NCI-H146 (cell line): ENCODE measurements at regions not wholly inside any gene's neighbourhood (a gene's known extent, or its start where the extent isn't known, plus 50 kb on each side); places are given as distances from the start of the nearest gene placed in this dataset.
"Not testable (repeated sequence)": the region's sequence is repeated elsewhere in the genome, so short reads cannot be mapped to it uniquely, and the experiment has no call there.

Experiments
- DNase-seq: peaks from one replicate; lab custom pipeline; 2025; lab: John Stamatoyannopoulos, UW

DNA sequence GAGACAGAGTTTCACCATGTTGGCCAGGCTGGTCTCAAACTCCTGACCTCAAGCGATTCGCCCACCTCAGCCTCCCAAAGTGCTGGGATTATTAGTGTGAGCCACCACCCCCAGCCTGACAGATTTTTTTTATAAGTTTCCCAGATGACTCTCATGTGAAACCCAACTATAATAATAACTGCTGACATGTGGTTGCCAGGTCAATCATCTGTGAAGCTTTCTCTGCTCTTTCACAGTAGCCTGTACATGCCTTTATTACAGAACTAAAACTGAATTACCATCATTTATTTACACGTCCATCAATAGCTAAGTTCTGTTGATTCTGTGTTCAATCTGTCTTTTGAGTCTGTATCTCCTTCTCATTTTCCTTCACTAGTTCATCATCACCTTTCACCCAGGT lies 218.5 kb downstream of the RPS29 start:
- no peak for DNase-seq

- no peak for DNase-seq
Observed at GRCh38 chr14:49366416-49366815, 219.8 kb downstream of the RPS29 start.

DNA sequence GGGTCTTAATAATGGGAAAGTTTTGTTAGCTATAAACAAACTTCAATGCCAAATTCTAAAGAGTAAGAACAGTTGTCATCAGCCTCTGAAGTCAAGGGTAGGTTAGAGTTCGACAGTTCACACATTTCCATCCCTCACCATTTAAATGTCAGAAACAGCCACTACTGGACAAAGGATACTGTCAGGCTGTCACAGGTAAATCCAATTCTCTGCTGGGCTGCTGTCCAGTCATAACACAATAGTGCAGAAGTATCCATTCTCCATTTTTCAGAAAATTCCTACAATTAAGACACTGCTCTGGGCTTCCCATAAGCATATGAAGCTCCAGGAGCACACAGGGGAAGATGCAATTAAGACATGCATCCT lies 221.4 kb downstream of the RPS29 start:
- DNase-seq: no peak

GRCh38 chr14:49363821-49364751 lies 222.1 kb downstream of the RPS29 start:
- no peak for DNase-seq

- no peak for DNase-seq
Observed at GRCh38 chr14:49362916-49363315, 223.3 kb downstream of the RPS29 start.

GRCh38 chr14:49339130-49339529 lies 247.1 kb downstream of the RPS29 start:
- DNase-seq: no peak

- no peak for DNase-seq
Observed at GRCh38 chr14:49319810-49320209, 266.4 kb downstream of the RPS29 start.

DNA sequence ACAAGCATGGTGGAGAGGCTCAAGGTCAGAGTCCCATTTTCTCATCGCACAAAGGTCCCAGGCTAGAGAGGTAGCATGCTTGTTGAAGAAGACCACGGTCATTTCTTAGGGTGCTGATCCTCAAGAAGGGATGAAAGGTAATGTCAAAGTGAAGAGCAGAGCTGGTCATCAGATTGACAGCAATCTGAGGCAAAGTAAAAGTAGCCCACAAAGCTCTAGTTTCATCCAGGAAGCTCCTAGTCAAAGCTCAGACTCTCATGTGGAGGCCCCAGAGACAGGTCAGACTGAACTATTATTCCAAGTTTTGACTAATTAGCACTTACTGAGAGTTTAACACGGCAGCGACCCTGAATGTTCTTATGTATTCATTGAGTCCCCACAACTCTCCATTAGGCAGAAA lies 270.6 kb downstream of the RPS29 start:
- no peak for DNase-seq

DNA sequence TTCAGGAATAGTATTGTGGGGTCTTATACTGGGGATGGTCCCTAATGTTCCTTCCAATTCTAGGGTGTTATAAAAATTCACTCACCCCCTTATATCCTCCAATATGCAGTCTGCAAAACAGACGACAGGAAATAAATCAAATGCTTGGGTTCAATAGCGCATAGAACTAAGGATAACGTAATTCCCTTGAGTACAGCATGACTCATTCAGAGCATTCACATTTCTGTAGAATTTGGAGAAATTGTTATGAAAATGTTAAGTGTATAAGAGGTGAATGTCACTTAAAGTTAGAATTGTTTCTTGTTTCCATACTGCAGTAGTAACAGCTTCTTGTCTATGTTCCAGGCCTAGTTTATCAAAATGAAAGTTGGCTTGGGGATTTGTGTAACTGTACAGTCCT lies 271.4 kb downstream of the RPS29 start:
- no peak for DNase-seq

DNA sequence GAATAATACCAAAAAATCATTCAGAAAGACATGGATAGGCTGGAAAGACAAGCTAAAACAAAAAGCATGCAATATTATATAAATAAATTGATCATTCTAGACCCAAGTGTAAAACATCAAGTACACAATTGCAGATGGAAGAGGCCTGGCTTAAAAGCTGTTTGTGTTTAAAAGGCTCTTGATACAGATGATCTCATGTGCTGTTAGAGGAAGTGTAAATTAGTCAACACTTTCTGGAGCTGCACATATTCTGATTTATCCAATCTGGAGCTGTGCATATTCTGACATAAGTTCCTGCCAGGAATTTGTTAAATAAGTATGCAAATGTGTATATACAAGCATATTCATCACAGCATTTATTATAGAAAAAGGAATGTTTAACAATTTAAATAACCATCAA lies 273.1 kb downstream of the RPS29 start:
- no peak for DNase-seq

- DNase-seq: no peak
Observed at GRCh38 chr14:49310298-49310697, 275.9 kb downstream of the RPS29 start.

DNA sequence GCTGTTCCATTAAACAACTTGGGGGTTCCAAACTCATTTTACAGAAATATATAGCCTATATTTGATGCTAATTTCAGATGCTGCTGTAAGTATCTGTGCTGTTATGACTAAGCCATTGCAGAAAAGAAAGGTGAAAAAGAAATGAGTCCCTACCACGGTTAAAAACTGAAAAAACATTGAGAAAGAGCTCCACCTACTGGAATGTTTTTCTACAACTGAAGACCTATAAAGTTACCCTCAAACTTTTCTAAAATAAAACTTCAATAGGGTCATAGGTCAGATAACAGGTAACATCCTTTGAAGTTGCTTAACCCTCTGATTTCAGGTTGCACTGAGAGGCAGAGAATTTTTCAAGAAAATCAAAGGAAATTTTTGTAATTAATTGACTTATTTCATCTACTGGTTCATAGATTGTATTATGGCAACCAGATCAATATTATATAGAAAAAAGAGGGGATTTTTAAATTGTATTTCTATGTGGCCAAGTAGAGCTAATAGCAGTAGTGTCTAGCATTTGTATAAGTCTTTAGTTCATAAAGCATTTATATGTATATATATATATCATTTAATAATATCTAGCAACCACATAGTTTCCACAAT lies 279.9 kb downstream of the RPS29 start:
- no peak for DNase-seq

DNA sequence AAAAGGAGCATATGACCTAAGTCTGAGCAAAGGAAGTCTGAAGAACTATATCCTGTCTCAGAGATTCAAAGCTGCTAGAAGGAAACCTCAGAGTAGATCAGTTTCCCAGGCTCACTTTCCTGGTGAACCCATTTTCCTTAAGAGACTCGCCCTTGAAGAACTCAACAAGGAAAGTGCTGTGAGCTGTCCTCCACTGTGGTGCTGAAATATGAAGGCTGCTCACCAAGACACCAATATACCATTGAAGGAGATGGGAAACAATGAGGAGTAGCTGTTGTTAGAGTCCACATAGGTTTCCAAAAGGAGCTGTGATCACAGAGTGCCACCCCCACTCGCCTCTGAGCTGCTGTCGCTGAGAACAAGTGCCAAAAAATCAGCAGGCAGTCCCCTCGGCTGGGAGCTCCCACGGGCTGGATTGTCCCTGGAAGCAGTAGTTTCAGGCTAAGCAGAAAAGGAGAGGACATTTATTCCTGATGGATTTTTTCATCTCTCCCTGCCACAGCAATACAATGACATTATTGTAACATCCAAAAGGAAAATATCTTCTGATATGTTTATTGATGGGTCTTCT lies 282.1 kb downstream of the RPS29 start:
- DNase-seq: no peak

GRCh38 chr14:49297102-49297501 lies 289.1 kb downstream of the RPS29 start:
- no peak for DNase-seq

GRCh38 chr14:49294621-49295148 lies 291.5 kb downstream of the RPS29 start:
- no peak for DNase-seq

GRCh38 chr14:49287004-49287403 lies 299.2 kb downstream of the RPS29 start:
- DNase-seq: no peak

DNA sequence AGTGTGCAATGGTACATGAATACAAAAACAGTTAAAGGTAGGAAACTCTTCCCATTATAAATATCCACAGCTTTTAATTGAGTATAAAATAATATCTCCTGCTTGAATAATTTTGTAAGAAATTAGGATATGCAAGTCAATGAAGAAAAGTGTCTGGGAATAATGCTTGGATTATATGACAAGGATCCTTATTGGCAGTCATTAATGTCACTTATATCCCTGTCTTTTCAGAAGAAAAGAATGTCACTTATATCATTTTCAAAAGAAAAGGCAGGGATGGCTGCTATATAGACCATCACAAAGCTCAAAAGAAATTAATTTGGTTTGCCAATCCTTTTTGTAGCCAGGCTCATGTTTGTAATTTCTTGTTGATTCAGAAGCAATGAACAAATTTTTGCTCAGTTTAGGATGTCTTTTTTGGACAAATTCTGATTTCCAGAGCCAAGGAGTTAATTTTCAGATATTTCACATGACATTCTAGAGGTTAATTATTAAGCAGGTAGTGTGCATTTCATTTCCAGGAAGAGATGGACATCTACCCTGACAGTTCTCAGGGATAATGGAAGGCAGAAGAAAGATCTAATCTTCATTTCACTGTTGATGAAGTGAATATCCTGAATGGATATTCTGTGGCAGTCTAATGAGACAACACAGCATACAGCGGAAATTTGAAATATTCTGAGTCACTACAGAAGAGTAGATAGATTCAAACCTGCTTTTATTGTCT lies 299.8 kb downstream of the RPS29 start:
- no peak for DNase-seq

- DNase-seq: no peak
Observed at GRCh38 chr14:49280566-49280965, 305.6 kb downstream of the RPS29 start.

DNA sequence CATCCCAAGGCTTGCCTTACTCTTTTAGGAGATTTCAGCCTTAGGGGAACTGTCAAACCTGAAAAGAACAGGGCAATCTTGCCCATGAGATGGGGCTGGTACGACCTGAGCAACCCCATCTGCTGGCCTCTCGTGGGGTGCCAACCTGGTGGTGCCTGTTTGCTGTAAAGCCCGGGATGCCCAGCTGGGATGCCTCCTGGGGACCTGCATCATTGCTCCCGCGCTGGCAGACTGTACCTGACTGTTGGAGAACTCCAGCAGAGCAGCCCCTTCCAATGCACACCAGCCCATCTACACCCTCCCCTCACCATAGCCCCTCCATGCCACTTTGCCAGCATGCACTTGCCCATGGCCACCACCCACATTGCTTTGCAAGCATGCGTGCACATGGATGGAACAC lies 335.7 kb downstream of the RPS29 start:
- DNase-seq: no peak

DNA sequence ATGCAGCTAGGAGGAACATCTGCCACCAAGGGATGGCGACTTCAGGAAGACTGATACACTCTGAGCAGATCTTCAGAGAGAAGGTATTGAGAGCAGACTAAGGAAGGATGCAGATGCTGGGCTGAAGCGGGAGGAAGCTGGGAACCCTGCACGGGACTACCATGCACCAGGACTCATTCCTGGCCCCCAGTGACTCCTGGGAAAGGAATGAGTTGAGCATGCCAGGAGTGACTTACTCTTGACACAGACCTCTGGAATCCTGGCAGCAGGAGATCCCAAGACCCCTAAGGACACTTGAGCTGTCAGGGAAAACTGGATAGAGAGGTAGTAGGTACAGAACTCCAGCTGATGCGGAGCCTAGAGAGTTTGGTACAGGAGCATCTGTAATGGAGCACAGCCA lies 336.1 kb downstream of the RPS29 start:
- no peak for DNase-seq

DNA sequence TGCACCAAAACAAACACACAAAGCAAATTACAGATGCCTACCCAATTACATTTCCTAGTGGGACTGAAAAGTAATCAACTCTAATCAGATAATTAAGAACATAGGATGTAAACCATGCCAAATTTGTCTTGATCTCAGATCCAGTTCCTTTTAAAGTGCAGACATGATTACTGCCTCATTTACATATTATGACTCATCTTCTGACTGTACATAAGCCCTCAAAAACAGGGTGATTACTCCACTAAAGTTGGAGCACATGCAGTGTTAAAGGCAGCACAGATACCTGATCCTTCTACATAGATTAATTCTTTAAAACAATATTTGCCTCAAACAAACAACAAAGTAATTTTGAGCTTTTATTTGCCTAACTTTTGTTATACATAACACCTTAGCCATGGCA lies 337.2 kb downstream of the RPS29 start:
- no peak for DNase-seq

DNA sequence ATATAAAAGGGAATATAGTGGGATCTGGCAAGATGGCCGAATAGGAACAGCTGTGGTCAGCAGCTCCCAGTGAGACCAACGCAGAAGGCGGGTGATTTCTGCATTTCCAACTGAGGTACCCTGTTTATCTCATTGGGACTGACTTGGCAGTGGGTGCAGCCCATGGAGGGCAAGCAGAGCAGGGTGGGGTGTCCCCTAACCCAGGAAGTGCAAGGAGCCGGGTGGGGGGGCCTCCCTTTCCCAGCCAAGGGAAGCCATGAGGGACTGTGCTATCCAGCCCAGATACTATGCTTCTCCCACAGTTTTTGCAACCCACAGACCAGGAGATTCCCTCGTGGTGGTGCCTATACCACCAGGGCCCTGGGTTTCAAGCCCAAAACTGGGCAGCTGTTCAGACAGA lies 342.4 kb downstream of the RPS29 start:
- not testable (repeated sequence) for DNase-seq
